Astrocyte (in vitro differentiated cells and primary cell): ENCODE measurements at regions not wholly inside any gene's neighbourhood (a gene's known extent, or its start where the extent isn't known, plus 50 kb on each side); places are given as distances from the start of the nearest gene placed in this dataset.

ENCODE experiments used
- DNase-seq: peaks from one replicate; pipeline ENCODE4 v3.0.0-alpha.2; 2010; ENCODE audit warnings: low read depth
- FAIRE-seq: peaks from 2 replicates; lab custom pipeline; 2011; peaks lifted over from hg19 to GRCh38; lab: Jason Lieb, UNC
- H2AFZ ChIP-seq: 2 replicates; pipeline ENCODE4 v1.6.0; 2012; ENCODE audit warnings: low read depth, low read length, inconsistent platforms
- H3K27ac ChIP-seq: 2 replicates; pipeline ENCODE4 v1.5.1; 2011; ENCODE audit warnings: low read depth, low read length, inconsistent platforms
- H3K27me3 ChIP-seq: 2 replicates; pipeline ENCODE4 v1.6.0; 2011; ENCODE audit warnings: low read length, inconsistent platforms; ENCODE audit not compliant: insufficient read depth
- H3K36me3 ChIP-seq: 2 replicates; pipeline ENCODE4 v1.5.1; 2011; ENCODE audit warnings: low read length, inconsistent platforms; ENCODE audit not compliant: insufficient read depth
- H3K4me1 ChIP-seq: 2 replicates; pipeline ENCODE4 v1.5.1; 2011; ENCODE audit warnings: low read length, inconsistent platforms; ENCODE audit not compliant: insufficient read depth
- H3K4me2 ChIP-seq: 2 replicates; pipeline ENCODE4 v1.6.0; 2012; ENCODE audit warnings: low read length, inconsistent platforms
- H3K4me3 ChIP-seq: 2 replicates; pipeline ENCODE4 v1.5.1; 2011; ENCODE audit warnings: low read depth, mild to moderate bottlenecking, low read length, inconsistent platforms; ENCODE audit not compliant: insufficient read depth
- H3K79me2 ChIP-seq: 2 replicates; pipeline ENCODE4 v1.6.0; 2012; ENCODE audit warnings: mild to moderate bottlenecking, low read length, inconsistent platforms; ENCODE audit not compliant: insufficient read depth
- H3K9ac ChIP-seq: 2 replicates; pipeline ENCODE4 v1.6.0; 2012; ENCODE audit warnings: mild to moderate bottlenecking, low read length, inconsistent platforms
- H3K9me3 ChIP-seq: 2 replicates; pipeline ENCODE4 v1.5.1; 2012; ENCODE audit warnings: low read depth, mild to moderate bottlenecking, low read length, inconsistent platforms; ENCODE audit not compliant: insufficient read depth
- H4K20me1 ChIP-seq: 2 replicates; pipeline ENCODE4 v1.6.0; 2012; ENCODE audit warnings: low read length, inconsistent platforms; ENCODE audit not compliant: insufficient read depth
- H3K27ac Mint-ChIP-seq: one replicate; pipeline ENCODE4 v1.8.0; 2021; ENCODE audit warnings: mild to moderate bottlenecking, mixed read lengths; ENCODE audit not compliant: unreplicated experiment
- H3K27me3 Mint-ChIP-seq: one replicate; pipeline ENCODE4 v1.8.0; 2021; ENCODE audit warnings: low read depth, mixed read lengths; ENCODE audit not compliant: unreplicated experiment
- H3K36me3 Mint-ChIP-seq: one replicate; pipeline ENCODE4 v1.8.0; 2021; ENCODE audit warnings: low read depth, mixed read lengths; ENCODE audit not compliant: unreplicated experiment
- H3K4me1 Mint-ChIP-seq: one replicate; pipeline ENCODE4 v1.8.0; 2021; ENCODE audit warnings: low read depth, mixed read lengths; ENCODE audit not compliant: unreplicated experiment
- H3K4me3 Mint-ChIP-seq: one replicate; pipeline ENCODE4 v1.8.0; 2021; ENCODE audit warnings: mild to moderate bottlenecking, moderate library complexity, mixed read lengths; ENCODE audit not compliant: unreplicated experiment
- H3K9me3 Mint-ChIP-seq: one replicate; pipeline ENCODE4 v1.8.0; 2021; ENCODE audit warnings: mild to moderate bottlenecking, mixed read lengths; ENCODE audit not compliant: unreplicated experiment
- CTCF ChIP-seq: IDR thresholded peaks from 2 replicates; pipeline ENCODE4 v1.5.1; 2011; ENCODE audit warnings: low read depth, mild to moderate bottlenecking, inconsistent platforms, low read length, moderate library complexity; ENCODE audit not compliant: insufficient read depth
- EZH2 ChIP-seq: IDR thresholded peaks from 2 replicates; pipeline ENCODE4 v1.6.1; 2012; ENCODE audit warnings: mild to moderate bottlenecking, low read length, inconsistent platforms; ENCODE audit not compliant: insufficient read depth

- no peaks in the 10 kb centered on the region for H3K27me3 ChIP-seq
- H3K27ac Mint-ChIP-seq: no peak overlapping the region
- H3K79me2 ChIP-seq: no peaks in the 10 kb centered on the region
- FAIRE-seq (no peak), DNase-seq (no peak)
- no peak overlapping the region for H3K4me3 Mint-ChIP-seq
- H2AFZ ChIP-seq: no peak overlapping the region
- no peak overlapping the region for H3K4me2 ChIP-seq
- no peaks in the 10 kb centered on the region for H3K4me1 ChIP-seq
- no peak overlapping the region for H3K27ac ChIP-seq
- H4K20me1 ChIP-seq: no peaks in the 10 kb centered on the region
- H3K4me1 Mint-ChIP-seq: no peaks in the 10 kb centered on the region
- H3K27me3 Mint-ChIP-seq: no peaks in the 10 kb centered on the region
- no peak overlapping the region for H3K9ac ChIP-seq
- H3K9me3 Mint-ChIP-seq: peaks cover 16% of the 10 kb centered on the region
- H3K36me3 Mint-ChIP-seq: no peaks in the 10 kb centered on the region
- no peak overlapping the region for H3K4me3 ChIP-seq
- TF ChIP-seq EZH2 (no peak), CTCF (no peak)
- peaks cover 18% of the 10 kb centered on the region for H3K9me3 ChIP-seq
- no peaks in the 10 kb centered on the region for H3K36me3 ChIP-seq
Measured at GRCh38 chr18:78295262-78295661, 684.4 kb upstream of the SALL3 start.

DNA sequence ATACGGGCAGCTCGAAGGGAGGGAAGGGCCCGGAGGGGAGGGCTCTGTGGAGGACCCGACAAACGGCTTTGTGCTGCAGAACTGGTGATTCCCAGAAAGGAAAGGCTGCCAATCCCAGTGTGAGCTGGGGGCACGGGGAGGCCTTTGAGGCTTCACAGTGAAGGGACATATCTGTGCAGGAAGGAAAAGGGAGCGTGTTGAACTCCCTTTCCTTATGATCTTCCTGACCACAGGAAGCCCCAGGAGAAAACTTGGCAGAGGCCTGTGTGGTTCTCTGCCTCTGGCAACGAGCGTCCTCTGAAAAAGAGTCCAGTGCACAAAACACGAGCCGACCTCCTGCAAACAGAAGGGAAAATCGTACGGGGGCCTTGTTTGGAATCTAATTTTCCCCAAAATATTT lies 683.5 kb upstream of the SALL3 start:
- Histone ChIP-seq H3K9me3 (peaks cover 16% of the 10 kb centered on the region), H3K9ac (no peak overlapping the region), H3K4me1 (no peaks in the 10 kb centered on the region), H3K4me2 (no peak overlapping the region), H3K27ac (no peak overlapping the region), H3K36me3 (no peaks in the 10 kb centered on the region), H2AFZ (no peak overlapping the region), H4K20me1 (no peaks in the 10 kb centered on the region), H3K4me3 (no peak overlapping the region), H3K27me3 (no peaks in the 10 kb centered on the region), H3K79me2 (no peaks in the 10 kb centered on the region)
- DNase-seq (no peak), FAIRE-seq (no peak)
- H3K36me3 Mint-ChIP-seq: no peaks in the 10 kb centered on the region
- H3K9me3 Mint-ChIP-seq: peaks cover 12% of the 10 kb centered on the region
- no peak overlapping the region for H3K27ac Mint-ChIP-seq
- H3K4me1 Mint-ChIP-seq: no peaks in the 10 kb centered on the region
- TF ChIP-seq EZH2 (no peak), CTCF (no peak)
- no peak overlapping the region for H3K4me3 Mint-ChIP-seq
- H3K27me3 Mint-ChIP-seq: no peaks in the 10 kb centered on the region

DNA sequence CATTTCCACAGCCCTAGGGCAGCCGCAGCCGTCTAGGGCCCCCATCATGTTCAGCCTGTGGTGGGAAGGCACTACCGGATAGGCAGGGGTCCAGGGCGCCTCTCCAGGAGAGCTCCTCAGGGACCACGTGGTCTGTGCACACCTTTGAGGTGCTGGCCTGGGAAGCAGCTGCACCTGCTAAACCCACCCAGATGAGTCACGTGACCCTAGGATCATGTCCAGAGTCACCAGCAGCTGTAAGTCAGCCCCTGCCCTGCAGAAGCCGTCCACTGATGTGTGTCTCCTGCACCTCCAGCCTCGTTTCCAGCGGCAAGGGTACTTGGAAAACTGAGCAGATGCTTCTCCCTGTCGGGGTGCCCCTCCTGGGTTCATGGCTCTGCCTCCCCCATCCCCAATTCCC lies 682.6 kb upstream of the SALL3 start:
- FAIRE-seq (no peak), DNase-seq (no peak)
- Histone ChIP-seq H4K20me1 (no peaks in the 10 kb centered on the region), H3K4me3 (no peak overlapping the region), H3K79me2 (no peaks in the 10 kb centered on the region), H3K4me2 (no peak overlapping the region), H3K27me3 (no peaks in the 10 kb centered on the region), H3K27ac (no peak overlapping the region), H3K36me3 (no peaks in the 10 kb centered on the region), H3K4me1 (no peaks in the 10 kb centered on the region), H3K9me3 (peaks cover 15% of the 10 kb centered on the region), H3K9ac (no peak overlapping the region), H2AFZ (no peak overlapping the region)
- TF ChIP-seq EZH2 (no peak), CTCF (no peak)
- H3K27me3 Mint-ChIP-seq: no peaks in the 10 kb centered on the region
- peaks cover 10% of the 10 kb centered on the region for H3K9me3 Mint-ChIP-seq
- H3K4me1 Mint-ChIP-seq: no peaks in the 10 kb centered on the region
- H3K27ac Mint-ChIP-seq: no peak overlapping the region
- H3K36me3 Mint-ChIP-seq: no peaks in the 10 kb centered on the region
- H3K4me3 Mint-ChIP-seq: no peak overlapping the region
